Middle frontal gyrus (tissue), 1 donor: ENCODE measurements at regions not wholly inside any gene's neighbourhood (a gene's known extent, or its start where the extent isn't known, plus 50 kb on each side); places are given as distances from the start of the nearest gene placed in this dataset.

Source experiments
- DNase-seq: peaks from one replicate; pipeline ENCODE4 v3.0.0-alpha.2; 2015; ENCODE audit warnings: low spot score; ENCODE audit errors: extremely low spot score

- DNase-seq = no peak
These were observed 236.0 kb upstream of the HDAC4 start for GRCh38 chr2:239636808-239637207.

GRCh38 chr2:239634769-239635168 lies 233.9 kb upstream of the HDAC4 start:
- no peak for DNase-seq

- DNase-seq = no peak
These were observed 229.9 kb upstream of the HDAC4 start for GRCh38 chr2:239630618-239631286.

- no peak for DNase-seq
These were observed 229.3 kb upstream of the HDAC4 start for GRCh38 chr2:239629926-239630617.

GRCh38 chr2:239626961-239627592 lies 226.3 kb upstream of the HDAC4 start:
- DNase-seq = no peak

GRCh38 chr2:239625971-239626734 lies 225.3 kb upstream of the HDAC4 start:
- no peak for DNase-seq

GRCh38 chr2:239625156-239625845 lies 224.5 kb upstream of the HDAC4 start:
- no peak for DNase-seq

GRCh38 chr2:239621611-239622010 lies 220.8 kb upstream of the HDAC4 start:
- DNase-seq = no peak

- no peak for DNase-seq
These were observed 218.5 kb upstream of the HDAC4 start for GRCh38 chr2:239619369-239619768.

GRCh38 chr2:239616729-239617128 lies 215.9 kb upstream of the HDAC4 start:
- no peak for DNase-seq

- no peak for DNase-seq
These were observed 211.3 kb upstream of the HDAC4 start for GRCh38 chr2:239612133-239612532.

- DNase-seq = no peak
These were observed 210.5 kb upstream of the HDAC4 start for GRCh38 chr2:239611222-239611795.

GRCh38 chr2:239610457-239611221 lies 209.8 kb upstream of the HDAC4 start:
- no peak for DNase-seq

GRCh38 chr2:239609607-239610310 lies 208.9 kb upstream of the HDAC4 start:
- DNase-seq = no peak

GRCh38 chr2:239609162-239609561 lies 208.3 kb upstream of the HDAC4 start:
- DNase-seq = no peak

- DNase-seq = no peak
These were observed 207.9 kb upstream of the HDAC4 start for GRCh38 chr2:239608723-239609122.

GRCh38 chr2:239608260-239608659 lies 207.4 kb upstream of the HDAC4 start:
- DNase-seq = no peak

GRCh38 chr2:239607517-239608191 lies 206.8 kb upstream of the HDAC4 start:
- no peak for DNase-seq
